WTC11 (cell line): ENCODE measurements at regions not wholly inside any gene's neighbourhood (a gene's known extent, or its start where the extent isn't known, plus 50 kb on each side); places are given as distances from the start of the nearest gene placed in this dataset.

Source experiments
- ATAC-seq: fragments of 200-7000 bp; cut with Tn5 transposase; 2 replicates; pipeline ENCODE4 v1.10.0; 2021; ENCODE audit warnings: mild to moderate bottlenecking, moderate library complexity
- CTCF ChIA-PET: fragments of 300-600 bp; sonication (Branson Sonifier 250); formaldehyde crosslinking; loops from one replicate; lab custom pipeline; 2021; ENCODE audit warnings: antibody characterized with exemption; lab: Charles Lee
- POLR2A ChIA-PET: fragments of 350-600 bp; sonication (Branson Sonifier 250); formaldehyde crosslinking; loops from one replicate; lab custom pipeline; 2021; ENCODE audit warnings: antibody characterized with exemption; lab: Charles Lee
- DNase-seq: peaks from one replicate; pipeline ENCODE4 v3.0.0; 2021; ENCODE audit warnings: low spot score
- H3K27ac Mint-ChIP-seq: 2 replicates; pipeline ENCODE4 v1.8.0; 2021; ENCODE audit warnings: mixed read lengths
- H3K27me3 Mint-ChIP-seq: 2 replicates; pipeline ENCODE4 v1.8.0; 2021; ENCODE audit warnings: low read depth, mild to moderate bottlenecking, moderate library complexity, mixed read lengths
- H3K36me3 Mint-ChIP-seq: 2 replicates; pipeline ENCODE4 v1.8.0; 2021; ENCODE audit warnings: mixed read lengths
- H3K4me1 Mint-ChIP-seq: 2 replicates; pipeline ENCODE4 v1.8.0; 2022; ENCODE audit warnings: mixed read lengths
- H3K4me3 Mint-ChIP-seq: 2 replicates; pipeline ENCODE4 v1.8.0; 2021; ENCODE audit warnings: mild to moderate bottlenecking, moderate library complexity, mixed read lengths
- H3K9me3 Mint-ChIP-seq: 2 replicates; pipeline ENCODE4 v1.8.0; 2021; ENCODE audit warnings: mixed read lengths
- CBFB ChIP-seq: sonication (generic); formaldehyde crosslinking; IDR thresholded peaks from 2 replicates; pipeline ENCODE4 v1.8.1; 2022; ENCODE audit warnings: mild to moderate bottlenecking, low read depth, missing genetic modification reagents
- CREM ChIP-seq: sonication (generic); formaldehyde crosslinking; IDR thresholded peaks from 2 replicates; pipeline ENCODE4 v1.8.1; 2022; ENCODE audit warnings: mild to moderate bottlenecking, missing genetic modification reagents, moderate library complexity
- ETV6 ChIP-seq: sonication (generic); formaldehyde crosslinking; IDR thresholded peaks from 2 replicates; pipeline ENCODE4 v1.8.1; 2022; ENCODE audit warnings: mild to moderate bottlenecking, missing genetic modification reagents
- FOXJ3 ChIP-seq: sonication (generic); formaldehyde crosslinking; IDR thresholded peaks from 2 replicates; pipeline ENCODE4 v1.9.0; 2021; ENCODE audit warnings: missing genetic modification reagents, mild to moderate bottlenecking, borderline replicate concordance
- FOXK1 ChIP-seq: sonication (generic); formaldehyde crosslinking; IDR thresholded peaks from 2 replicates; pipeline ENCODE4 v1.8.0; 2022; ENCODE audit warnings: mild to moderate bottlenecking, moderate library complexity, missing genetic modification reagents
- FOXP1 ChIP-seq: sonication (generic); formaldehyde crosslinking; IDR thresholded peaks from 2 replicates; pipeline ENCODE4 v1.8.0; 2022; ENCODE audit warnings: missing genetic modification reagents, mild to moderate bottlenecking, moderate library complexity, borderline replicate concordance
- GABPB1 ChIP-seq: sonication (generic); formaldehyde crosslinking; IDR thresholded peaks from 2 replicates; pipeline ENCODE4 v1.8.1; 2023; ENCODE audit warnings: mild to moderate bottlenecking, missing genetic modification reagents
- GRHL2 ChIP-seq: fragments of 250-450 bp; sonication (Bioruptor Pico); IDR thresholded peaks from 2 replicates; pipeline ENCODE4 v1.8.0; 2022; ENCODE audit warnings: mild to moderate bottlenecking, moderate library complexity; ENCODE audit not compliant: insufficient replicate concordance, severe bottlenecking
- JAZF1 ChIP-seq: fragments of 250-450 bp; sonication (Bioruptor Pico); IDR thresholded peaks from 2 replicates; pipeline ENCODE4 v1.9.0; 2021; ENCODE audit warnings: moderate library complexity, mild to moderate bottlenecking, inconsistent platforms
- JUN ChIP-seq: sonication (generic); formaldehyde crosslinking; IDR thresholded peaks from 2 replicates; pipeline ENCODE4 v1.8.0; 2023; ENCODE audit warnings: mild to moderate bottlenecking, missing genetic modification reagents
- MYBL2 ChIP-seq: sonication (generic); formaldehyde crosslinking; IDR thresholded peaks from 2 replicates; pipeline ENCODE4 v1.8.1; 2023; ENCODE audit warnings: mild to moderate bottlenecking, moderate library complexity, missing genetic modification reagents
- NFYB ChIP-seq: sonication (generic); formaldehyde crosslinking; conservative IDR thresholded peaks from 2 replicates; pipeline ENCODE4 v1.8.0; 2022; ENCODE audit warnings: low read depth, missing genetic modification reagents
- NR1H2 ChIP-seq: sonication (generic); formaldehyde crosslinking; IDR thresholded peaks from 2 replicates; pipeline ENCODE4 v1.9.0; 2021; ENCODE audit warnings: mild to moderate bottlenecking, moderate library complexity, missing genetic modification reagents
- PRRX2 ChIP-seq: fragments of 250-450 bp; sonication (Bioruptor Pico); IDR thresholded peaks from 2 replicates; pipeline ENCODE4 v1.8.0; 2021; ENCODE audit warnings: mild to moderate bottlenecking
- RELA ChIP-seq: sonication (generic); formaldehyde crosslinking; IDR thresholded peaks from 2 replicates; pipeline ENCODE4 v1.8.1; 2022; ENCODE audit warnings: missing genetic modification reagents, mild to moderate bottlenecking, borderline replicate concordance
- SOX15 ChIP-seq: fragments of 250-450 bp; sonication (Bioruptor Pico); IDR thresholded peaks from 2 replicates; pipeline ENCODE4 v1.9.0; 2021; ENCODE audit warnings: mild to moderate bottlenecking
- TP53 ChIP-seq: sonication (generic); formaldehyde crosslinking; IDR thresholded peaks from 2 replicates; pipeline ENCODE4 v1.8.1; 2023; ENCODE audit warnings: mild to moderate bottlenecking, missing genetic modification reagents
- ZNF121 ChIP-seq: sonication (generic); formaldehyde crosslinking; IDR thresholded peaks from 2 replicates; pipeline ENCODE4 v1.8.0; 2023; ENCODE audit warnings: missing genetic modification reagents
- ZNF138 ChIP-seq: sonication (generic); formaldehyde crosslinking; conservative IDR thresholded peaks from 2 replicates; pipeline ENCODE4 v1.8.1; 2022; ENCODE audit warnings: mild to moderate bottlenecking, moderate library complexity, missing genetic modification reagents
- ZNF232 ChIP-seq: sonication (generic); formaldehyde crosslinking; IDR thresholded peaks from 2 replicates; pipeline ENCODE4 v1.8.0; 2022; ENCODE audit warnings: mild to moderate bottlenecking, missing genetic modification reagents
- ZNF423 ChIP-seq: fragments of 250-450 bp; sonication (Bioruptor Pico); IDR thresholded peaks from 2 replicates; pipeline ENCODE4 v2.1.2; 2022; ENCODE audit warnings: mild to moderate bottlenecking, moderate library complexity
- ZNF671 ChIP-seq: fragments of 250-450 bp; sonication (Bioruptor Pico); IDR thresholded peaks from 2 replicates; pipeline ENCODE4 v1.8.0; 2021; ENCODE audit warnings: mild to moderate bottlenecking
- TF ChIP-seq, protein P1 (sequence below): sonication (generic); formaldehyde crosslinking; IDR thresholded peaks from 2 replicates; pipeline ENCODE4 v1.8.0; 2023; ENCODE audit warnings: missing genetic modification reagents, mild to moderate bottlenecking, borderline replicate concordance
- TF ChIP-seq, protein P2 (sequence below): sonication (generic); formaldehyde crosslinking; IDR thresholded peaks from 2 replicates; pipeline ENCODE4 v1.8.1; 2023; ENCODE audit warnings: mild to moderate bottlenecking, missing genetic modification reagents
- TF ChIP-seq, protein P3 (sequence below): sonication (generic); formaldehyde crosslinking; IDR thresholded peaks from 2 replicates; pipeline ENCODE4 v1.8.1; 2023; ENCODE audit warnings: mild to moderate bottlenecking, missing genetic modification reagents, moderate library complexity
- TF ChIP-seq, protein P4 (sequence below): sonication (generic); formaldehyde crosslinking; IDR thresholded peaks from 2 replicates; pipeline ENCODE4 v1.8.0; 2022; ENCODE audit warnings: mild to moderate bottlenecking, missing genetic modification reagents
- TF ChIP-seq, protein P5 (sequence below): sonication (generic); formaldehyde crosslinking; IDR thresholded peaks from 2 replicates; pipeline ENCODE4 v1.8.1; 2022; ENCODE audit warnings: missing genetic modification reagents, borderline replicate concordance

DNA sequence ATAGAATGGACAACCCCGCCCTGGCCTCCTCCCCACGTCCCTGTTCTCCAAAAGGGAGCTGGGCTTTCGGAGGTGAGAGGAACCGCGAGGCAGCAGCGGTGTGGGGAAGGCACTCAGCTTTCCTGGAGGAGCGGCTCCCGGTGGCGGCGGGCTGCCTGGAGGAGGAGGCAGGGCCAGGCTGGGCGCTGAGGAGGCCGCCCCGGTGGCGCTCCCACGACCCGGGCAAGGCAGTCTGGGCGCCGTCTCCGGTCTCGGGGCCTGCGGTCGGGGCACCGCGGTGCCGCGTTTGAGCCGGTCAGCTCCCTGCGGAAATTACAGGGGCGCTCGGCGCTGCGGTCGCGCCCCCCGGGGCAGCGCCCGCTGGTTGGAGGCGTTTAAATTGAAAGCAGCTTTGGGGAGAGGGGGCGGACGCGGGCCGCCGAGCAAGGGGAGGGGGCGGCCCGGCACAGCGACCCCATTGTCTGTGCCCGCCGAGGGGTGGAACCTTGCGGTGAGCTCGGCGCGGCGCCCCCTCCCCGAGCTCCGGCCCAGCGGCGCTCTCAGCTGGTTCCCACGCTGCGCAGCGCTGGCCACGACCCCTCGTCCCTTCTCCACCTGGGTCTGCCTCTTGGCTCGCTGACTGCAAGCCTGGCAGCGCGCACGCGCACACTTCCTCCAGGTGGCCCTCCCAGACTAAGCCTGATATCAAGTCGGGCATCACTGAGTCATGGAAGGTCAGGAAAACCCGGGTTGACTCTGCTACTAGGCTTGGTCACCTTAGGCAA is 58.7 kb upstream of the DLX4 start (continued):
- no peak for TF ChIP-seq FOXP1
- TF ChIP-seq FOXK1 (CRISPR knock-in tag): no peak
- TF ChIP-seq ZNF232 (CRISPR knock-in tag): no peak
- TF ChIP-seq PRRX2 (CRISPR knock-in tag): no peak
- TF ChIP-seq, protein P1, sequence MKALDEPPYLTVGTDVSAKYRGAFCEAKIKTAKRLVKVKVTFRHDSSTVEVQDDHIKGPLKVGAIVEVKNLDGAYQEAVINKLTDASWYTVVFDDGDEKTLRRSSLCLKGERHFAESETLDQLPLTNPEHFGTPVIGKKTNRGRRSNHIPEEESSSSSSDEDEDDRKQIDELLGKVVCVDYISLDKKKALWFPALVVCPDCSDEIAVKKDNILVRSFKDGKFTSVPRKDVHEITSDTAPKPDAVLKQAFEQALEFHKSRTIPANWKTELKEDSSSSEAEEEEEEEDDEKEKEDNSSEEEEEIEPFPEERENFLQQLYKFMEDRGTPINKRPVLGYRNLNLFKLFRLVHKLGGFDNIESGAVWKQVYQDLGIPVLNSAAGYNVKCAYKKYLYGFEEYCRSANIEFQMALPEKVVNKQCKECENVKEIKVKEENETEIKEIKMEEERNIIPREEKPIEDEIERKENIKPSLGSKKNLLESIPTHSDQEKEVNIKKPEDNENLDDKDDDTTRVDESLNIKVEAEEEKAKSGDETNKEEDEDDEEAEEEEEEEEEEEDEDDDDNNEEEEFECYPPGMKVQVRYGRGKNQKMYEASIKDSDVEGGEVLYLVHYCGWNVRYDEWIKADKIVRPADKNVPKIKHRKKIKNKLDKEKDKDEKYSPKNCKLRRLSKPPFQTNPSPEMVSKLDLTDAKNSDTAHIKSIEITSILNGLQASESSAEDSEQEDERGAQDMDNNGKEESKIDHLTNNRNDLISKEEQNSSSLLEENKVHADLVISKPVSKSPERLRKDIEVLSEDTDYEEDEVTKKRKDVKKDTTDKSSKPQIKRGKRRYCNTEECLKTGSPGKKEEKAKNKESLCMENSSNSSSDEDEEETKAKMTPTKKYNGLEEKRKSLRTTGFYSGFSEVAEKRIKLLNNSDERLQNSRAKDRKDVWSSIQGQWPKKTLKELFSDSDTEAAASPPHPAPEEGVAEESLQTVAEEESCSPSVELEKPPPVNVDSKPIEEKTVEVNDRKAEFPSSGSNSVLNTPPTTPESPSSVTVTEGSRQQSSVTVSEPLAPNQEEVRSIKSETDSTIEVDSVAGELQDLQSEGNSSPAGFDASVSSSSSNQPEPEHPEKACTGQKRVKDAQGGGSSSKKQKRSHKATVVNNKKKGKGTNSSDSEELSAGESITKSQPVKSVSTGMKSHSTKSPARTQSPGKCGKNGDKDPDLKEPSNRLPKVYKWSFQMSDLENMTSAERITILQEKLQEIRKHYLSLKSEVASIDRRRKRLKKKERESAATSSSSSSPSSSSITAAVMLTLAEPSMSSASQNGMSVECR (CRISPR knock-in tag): no peak
- TF ChIP-seq CREM (CRISPR knock-in tag): no peak
- no peak for TF ChIP-seq RELA (CRISPR knock-in tag)
- TF ChIP-seq ZNF423 (CRISPR knock-in tag): peak; percentile 63
- no peak for TF ChIP-seq ETV6 (CRISPR knock-in tag)
- no peak for TF ChIP-seq NFYB

DNA sequence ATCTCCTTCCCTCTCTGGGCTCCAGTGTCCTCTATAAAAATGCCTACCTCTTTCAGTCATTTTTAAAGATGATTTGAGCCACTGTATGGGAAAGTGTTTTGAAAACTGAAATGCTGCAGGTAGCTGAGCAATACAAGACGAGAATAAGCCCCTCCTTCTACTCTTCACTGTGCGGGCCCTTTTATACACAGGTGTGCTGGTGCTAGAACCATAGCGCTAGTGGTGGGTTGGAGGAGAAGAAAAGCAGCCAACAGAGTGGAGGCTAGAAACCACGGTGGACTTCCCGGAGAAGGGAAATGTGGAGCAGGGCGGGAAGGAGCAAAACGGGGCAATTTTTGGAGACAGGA is 58.2 kb upstream of the DLX4 start:
- H3K27ac Mint-ChIP-seq: no peak overlapping the region
- no peaks in the 10 kb centered on the region for H3K36me3 Mint-ChIP-seq
- peaks cover 30% of the 10 kb centered on the region for H3K4me1 Mint-ChIP-seq
- DNase-seq (no peak), ATAC-seq (peak; percentile 46)
- CTCF ChIA-PET: interaction anchor here (1.1 to 7.4 kb wide), 17 partner anchors 9 to 206 kb away, joined by 3 to 79 read pairs (median 5); partner anchors contain the start of gene DLX3
- peaks cover 81% of the 10 kb centered on the region for H3K27me3 Mint-ChIP-seq
- TF ChIP-seq CBFB: no peak
- peak; percentile 60 for TF ChIP-seq ZNF121 (CRISPR knock-in tag)
- TF ChIP-seq, all 79 proteins: peak for 1
- POLR2A ChIA-PET: interaction anchor here (0.6 kb wide), 1 partner anchor 826 kb away, joined by 4 read pairs; no protein-coding TSS in a partner anchor
- H3K9me3 Mint-ChIP-seq: no peaks in the 10 kb centered on the region
- peak overlapping the region; percentile 81 for H3K4me3 Mint-ChIP-seq

DNA sequence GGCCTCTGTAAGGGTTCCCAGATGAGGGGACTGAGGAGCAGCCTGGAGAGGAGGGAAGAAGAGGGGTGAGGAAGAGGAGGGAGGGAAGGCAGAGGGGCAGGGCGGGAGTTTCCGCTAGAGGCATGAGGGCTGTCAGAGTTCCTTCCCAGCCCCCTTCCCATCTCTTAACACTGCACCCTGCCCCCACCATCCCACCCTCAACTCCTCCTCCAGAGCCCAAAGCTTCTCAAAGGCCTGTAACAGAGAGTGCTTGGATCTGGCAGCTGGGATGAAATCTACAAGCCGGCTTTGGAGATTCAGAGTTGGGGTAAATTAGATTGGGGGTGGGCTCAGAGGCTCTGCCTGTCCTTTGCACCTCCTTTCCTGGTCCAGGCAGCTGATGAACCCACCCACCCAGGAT is 57.3 kb upstream of the DLX4 start:
- ChIA-PET POLR2A (interaction anchor here (0.6 kb wide), 1 partner anchor 719 kb away, joined by 3 read pairs; no protein-coding TSS in a partner anchor), CTCF (interaction anchor here (1.1 to 7.4 kb wide), 7 partner anchors 13 to 85 kb away, joined by 3 to 79 read pairs (median 4); partner anchors contain the start of gene DLX3)
- Mint-ChIP-seq H3K27ac (no peak overlapping the region), H3K4me1 (peaks cover 36% of the 10 kb centered on the region), H3K4me3 (no peak overlapping the region), H3K27me3 (peaks cover 83% of the 10 kb centered on the region), H3K9me3 (no peaks in the 10 kb centered on the region), H3K36me3 (no peaks in the 10 kb centered on the region)
- TF ChIP-seq, protein P2, sequence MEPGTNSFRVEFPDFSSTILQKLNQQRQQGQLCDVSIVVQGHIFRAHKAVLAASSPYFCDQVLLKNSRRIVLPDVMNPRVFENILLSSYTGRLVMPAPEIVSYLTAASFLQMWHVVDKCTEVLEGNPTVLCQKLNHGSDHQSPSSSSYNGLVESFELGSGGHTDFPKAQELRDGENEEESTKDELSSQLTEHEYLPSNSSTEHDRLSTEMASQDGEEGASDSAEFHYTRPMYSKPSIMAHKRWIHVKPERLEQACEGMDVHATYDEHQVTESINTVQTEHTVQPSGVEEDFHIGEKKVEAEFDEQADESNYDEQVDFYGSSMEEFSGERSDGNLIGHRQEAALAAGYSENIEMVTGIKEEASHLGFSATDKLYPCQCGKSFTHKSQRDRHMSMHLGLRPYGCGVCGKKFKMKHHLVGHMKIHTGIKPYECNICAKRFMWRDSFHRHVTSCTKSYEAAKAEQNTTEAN (CRISPR knock-in tag): no peak
- TF ChIP-seq MYBL2 (CRISPR knock-in tag) (no peak), NR1H2 (no peak), TP53 (CRISPR knock-in tag) (no peak), FOXJ3 (CRISPR knock-in tag) (no peak), JUN (CRISPR knock-in tag) (no peak), GRHL2 (CRISPR knock-in tag) (no peak), JAZF1 (no peak), ZNF138 (CRISPR knock-in tag) (no peak), GABPB1 (CRISPR knock-in tag) (no peak), SOX15 (CRISPR knock-in tag) (no peak), ZNF671 (no peak)
- TF ChIP-seq, protein P3, sequence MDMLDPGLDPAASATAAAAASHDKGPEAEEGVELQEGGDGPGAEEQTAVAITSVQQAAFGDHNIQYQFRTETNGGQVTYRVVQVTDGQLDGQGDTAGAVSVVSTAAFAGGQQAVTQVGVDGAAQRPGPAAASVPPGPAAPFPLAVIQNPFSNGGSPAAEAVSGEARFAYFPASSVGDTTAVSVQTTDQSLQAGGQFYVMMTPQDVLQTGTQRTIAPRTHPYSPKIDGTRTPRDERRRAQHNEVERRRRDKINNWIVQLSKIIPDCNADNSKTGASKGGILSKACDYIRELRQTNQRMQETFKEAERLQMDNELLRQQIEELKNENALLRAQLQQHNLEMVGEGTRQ: no peak
- TF ChIP-seq, protein P4, sequence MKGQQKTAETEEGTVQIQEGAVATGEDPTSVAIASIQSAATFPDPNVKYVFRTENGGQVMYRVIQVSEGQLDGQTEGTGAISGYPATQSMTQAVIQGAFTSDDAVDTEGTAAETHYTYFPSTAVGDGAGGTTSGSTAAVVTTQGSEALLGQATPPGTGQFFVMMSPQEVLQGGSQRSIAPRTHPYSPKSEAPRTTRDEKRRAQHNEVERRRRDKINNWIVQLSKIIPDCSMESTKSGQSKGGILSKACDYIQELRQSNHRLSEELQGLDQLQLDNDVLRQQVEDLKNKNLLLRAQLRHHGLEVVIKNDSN (CRISPR knock-in tag): no peak
- TF ChIP-seq, protein P5, sequence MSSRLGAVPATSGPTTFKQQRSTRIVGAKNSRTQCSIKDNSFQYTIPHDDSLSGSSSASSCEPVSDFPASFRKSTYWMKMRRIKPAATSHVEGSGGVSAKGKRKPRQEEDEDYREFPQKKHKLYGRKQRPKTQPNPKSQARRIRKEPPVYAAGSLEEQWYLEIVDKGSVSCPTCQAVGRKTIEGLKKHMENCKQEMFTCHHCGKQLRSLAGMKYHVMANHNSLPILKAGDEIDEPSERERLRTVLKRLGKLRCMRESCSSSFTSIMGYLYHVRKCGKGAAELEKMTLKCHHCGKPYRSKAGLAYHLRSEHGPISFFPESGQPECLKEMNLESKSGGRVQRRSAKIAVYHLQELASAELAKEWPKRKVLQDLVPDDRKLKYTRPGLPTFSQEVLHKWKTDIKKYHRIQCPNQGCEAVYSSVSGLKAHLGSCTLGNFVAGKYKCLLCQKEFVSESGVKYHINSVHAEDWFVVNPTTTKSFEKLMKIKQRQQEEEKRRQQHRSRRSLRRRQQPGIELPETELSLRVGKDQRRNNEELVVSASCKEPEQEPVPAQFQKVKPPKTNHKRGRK (CRISPR knock-in tag): no peak
- DNase-seq (no peak), ATAC-seq (no peak)
